AML-193 (cell line): ENCODE measurements at regions not wholly inside any gene's neighbourhood (a gene's known extent, or its start where the extent isn't known, plus 50 kb on each side); places are given as distances from the start of the nearest gene placed in this dataset.

Source experiments
- DNase-seq, 2 experiments: peaks; one replicate each; lab custom pipeline; 2025; lab: John Stamatoyannopoulos, UW

DNA sequence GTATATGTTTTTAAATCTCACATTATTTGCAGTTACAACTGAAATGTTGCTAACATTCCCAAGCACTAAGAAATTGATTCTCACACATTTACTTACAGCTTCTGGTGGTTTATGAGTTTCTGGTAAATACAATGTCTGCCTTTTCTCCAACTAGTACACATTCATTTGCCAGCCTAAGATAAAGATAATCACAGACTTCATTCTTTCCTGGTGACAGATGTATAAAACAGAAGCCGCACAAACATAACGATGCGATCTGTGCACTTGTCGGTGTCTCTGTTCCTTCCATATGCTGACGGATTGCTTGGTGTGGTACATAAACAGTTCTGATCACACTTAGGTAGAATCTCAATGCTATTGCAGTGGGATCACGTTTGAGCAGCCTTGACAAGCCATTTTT, 100.4 kb upstream of the DDX18 start:
- DNase-seq, result no peak

DNA sequence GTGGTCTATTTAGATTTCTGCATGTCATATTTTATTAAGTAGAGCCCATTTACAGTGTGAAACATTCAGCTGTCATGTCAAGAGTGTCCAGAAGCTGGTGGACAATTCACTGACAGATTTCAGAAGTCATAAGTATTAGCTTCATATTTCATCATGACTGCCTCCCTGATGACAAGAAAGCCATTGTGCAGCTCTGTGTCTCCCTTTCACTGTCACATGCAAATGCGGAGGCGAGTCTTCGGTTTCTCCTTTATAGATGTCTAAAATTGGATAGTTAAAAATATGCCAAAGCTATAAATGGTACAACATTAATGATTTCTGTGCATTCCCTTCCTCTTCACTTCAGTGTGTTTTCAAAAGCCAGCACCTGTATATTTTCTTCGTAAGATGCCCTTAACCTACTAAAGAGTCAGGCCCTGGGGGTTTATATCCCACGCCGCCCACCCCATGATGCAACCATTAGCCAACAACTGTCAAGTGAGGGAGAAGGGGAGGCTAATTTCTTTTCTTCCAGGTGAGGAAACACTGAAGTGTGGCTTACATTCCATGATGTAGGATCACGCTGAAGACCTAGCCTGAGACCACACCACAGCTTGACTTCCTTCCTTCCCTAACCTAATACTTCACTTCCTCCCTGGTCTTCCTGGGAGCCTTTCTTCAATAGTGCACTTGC, 99.6 kb upstream of the DDX18 start:
- DNase-seq, result no peak

DNA sequence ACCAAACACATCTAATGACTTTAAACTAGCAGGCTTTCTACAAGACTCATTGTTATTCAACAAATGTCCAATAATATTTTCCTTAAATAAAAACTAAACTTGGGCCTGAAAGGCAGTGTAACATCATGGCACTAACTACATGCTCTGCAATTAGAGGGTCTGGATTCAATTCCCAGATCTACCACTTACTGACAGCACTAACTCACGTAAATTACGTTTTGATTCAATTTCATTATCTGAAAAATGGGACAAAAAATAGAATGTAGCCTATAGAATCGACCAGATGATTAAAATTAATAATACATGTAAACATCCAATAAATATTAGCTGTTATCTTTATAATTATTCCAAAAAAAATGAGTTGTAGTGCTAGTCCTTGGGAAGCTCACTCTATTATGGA, 98.0 kb upstream of the DDX18 start:
- DNase-seq, result no peak

DNA sequence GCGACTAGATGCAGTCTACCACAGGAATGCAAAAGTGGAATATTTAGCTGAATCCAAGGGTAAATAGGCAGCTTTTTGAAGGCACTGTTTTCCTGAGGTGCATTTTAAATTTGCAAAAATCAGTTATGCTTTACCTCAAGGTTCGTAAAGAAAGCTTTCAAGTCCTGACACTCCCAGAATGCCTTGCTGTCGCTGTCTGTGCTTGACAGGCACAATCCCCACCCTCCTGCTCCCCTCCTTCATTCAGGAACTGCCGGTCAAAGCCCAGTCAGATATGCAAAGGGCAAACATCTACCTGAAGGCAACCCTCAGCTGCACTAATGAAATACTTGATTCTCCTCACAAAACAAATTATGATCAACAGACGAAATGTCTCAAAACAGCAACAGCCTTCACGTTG, 97.4 kb upstream of the DDX18 start:
- no peak for DNase-seq

DNA sequence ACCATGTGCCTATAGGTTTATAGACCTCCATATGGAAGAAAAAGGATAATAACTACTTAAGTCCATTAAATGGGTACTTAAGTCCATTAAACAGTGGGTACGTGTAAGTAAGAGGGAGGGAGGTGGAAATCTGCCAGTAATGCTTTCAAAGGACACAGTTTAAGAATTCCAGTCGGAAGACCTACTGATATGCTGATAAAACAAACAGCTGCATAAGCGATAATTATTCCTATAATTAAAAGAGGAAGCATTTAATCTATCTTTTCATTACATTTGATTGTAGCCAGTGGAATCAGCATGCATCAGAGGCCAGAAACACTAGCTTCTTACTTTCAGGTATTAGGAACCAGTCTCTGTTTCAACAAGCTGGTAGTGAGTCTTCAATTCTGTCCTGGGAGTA, 96.4 kb upstream of the DDX18 start:
- DNase-seq, result no peak

DNA sequence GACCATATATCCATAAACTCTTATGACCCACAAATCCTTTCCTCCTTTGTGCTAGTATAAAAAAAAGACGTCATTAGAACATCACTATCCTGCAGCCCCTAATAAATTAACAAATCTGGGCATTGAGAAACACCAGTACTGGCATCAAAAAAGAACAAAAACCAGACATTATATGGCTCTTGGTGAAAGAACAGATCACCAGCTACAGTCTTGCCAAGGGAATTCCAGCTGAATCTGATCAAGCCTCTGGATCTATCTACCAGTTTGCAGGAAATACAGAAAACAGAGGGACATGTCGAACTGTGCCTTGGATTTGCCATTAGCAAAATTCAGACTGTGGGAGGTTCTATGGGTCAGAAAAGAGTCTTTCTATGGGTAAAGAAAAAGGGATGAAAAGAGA, 93.7 kb upstream of the DDX18 start:
- no peak for DNase-seq

DNA sequence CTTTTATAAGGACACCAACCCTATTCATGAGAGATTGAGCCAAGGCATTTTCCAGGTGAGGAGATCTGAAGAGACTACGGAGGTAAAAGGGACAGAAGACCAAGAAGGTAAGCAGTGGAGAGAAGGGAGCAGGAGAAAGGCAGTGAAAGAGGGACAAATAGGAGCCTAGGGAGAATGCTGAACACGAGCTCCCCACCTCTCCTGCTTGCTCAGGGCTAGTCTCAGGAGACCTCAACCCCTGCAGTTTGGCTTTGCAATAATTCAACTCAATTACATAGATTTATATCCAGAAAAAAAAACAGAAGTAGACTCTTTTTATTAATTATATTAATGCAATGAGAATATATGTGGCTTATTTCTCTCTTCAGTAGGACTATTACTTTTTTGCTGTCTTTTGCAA, 91.0 kb upstream of the DDX18 start:
- DNase-seq, result no peak

DNA sequence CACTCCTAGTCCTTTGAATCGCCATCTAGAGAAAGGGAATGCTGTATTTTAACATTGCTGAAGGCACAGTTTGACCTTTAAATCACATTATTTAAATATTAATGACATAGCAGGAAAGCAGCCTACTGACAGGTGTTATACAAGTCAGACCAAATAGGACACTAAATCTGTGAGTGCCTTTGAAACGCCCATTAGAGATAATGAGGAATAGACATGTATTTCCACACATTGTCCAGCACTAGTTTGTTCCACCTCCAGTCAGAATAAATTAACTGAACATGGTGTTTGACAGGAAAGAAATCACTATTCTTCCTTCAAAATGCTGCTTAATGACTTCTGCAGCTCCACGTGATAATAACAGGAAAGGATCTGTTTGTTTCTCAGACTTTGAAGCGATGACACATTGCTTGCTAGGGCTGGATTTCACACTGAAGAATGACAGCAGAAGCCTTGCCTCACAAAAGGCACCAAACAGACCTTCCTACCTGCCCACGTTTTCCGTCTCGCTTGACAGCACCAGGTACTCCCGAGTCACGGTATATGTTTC, 90.5 kb upstream of the DDX18 start:
- DNase-seq, result no peak

DNA sequence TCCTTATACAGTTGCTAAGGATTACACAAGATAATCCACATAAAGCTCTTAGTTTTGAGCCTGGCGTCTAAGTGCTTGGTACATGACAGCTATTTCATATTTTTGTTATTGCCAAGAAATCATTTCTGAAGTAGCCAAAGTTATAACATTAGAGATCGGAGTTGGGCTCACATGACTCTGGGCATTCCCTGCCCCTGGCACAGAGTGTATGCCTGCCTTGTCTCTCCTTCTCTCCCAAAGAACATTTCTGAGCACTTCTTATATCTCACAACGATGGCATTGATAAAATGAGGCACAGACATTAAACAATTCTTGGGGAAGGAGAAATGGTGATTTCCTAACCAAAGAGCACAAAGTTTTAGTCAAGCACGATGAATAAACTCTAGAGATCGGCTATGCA, 87.7 kb upstream of the DDX18 start:
- DNase-seq, result no peak

DNA sequence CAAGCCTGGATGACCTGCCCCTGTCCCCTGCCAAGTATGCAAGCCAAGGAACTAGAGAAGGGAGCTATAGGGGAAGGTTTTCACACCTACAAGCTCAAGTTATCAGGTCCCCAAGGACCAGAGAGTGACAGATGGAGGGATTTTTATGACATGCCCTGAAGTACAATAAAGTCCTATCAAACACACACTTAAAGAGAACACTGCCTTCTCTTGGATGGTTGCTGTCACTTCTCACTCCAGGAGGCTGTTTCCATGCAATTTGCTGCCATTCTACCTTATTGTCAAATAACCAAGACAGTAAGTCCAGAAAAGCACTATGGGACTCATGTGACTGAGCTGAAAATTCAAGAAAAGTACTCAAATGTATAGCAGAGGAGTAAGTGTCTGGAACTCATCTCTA, 76.6 kb upstream of the DDX18 start:
- DNase-seq, result no peak

DNA sequence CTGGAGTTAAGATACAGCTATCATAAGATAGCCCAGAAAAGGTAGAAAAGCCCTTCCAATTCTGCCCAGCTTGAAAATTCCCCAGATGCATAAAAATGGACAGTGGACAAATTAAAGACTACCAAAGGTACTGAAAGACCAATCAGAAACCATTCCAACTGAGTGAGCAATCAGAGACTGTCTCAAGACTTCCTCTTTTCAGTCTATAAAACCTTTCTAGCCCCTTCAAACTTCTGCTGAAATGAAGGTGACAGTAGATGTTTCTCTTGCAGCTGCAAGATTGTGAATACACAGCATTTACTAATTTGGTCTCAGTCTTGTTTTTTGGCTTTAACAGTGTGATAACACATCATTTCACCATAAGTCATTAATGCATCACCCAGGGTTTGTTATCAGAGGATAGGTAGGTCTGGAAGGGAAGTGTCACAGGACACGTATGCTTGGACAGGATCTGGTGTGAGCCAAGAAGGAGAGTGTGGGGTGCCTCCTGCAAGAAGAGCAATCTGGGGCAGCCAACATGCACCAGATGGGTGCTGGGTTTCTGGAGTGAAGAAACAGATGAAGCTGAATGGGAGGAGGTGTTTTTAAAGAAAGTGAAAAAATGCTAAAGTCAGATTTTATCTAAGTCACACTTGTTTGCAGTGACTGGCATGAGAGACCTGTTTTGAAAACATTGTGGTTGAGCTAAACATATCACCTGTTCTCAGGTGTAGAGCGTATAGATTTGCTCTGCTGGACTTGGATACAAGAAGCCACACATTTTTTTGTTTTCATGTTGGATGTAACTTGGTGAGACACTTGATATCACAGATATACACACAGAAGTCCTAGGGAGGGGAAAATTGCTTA, 75.3 kb upstream of the DDX18 start:
- DNase-seq, result no peak

DNA sequence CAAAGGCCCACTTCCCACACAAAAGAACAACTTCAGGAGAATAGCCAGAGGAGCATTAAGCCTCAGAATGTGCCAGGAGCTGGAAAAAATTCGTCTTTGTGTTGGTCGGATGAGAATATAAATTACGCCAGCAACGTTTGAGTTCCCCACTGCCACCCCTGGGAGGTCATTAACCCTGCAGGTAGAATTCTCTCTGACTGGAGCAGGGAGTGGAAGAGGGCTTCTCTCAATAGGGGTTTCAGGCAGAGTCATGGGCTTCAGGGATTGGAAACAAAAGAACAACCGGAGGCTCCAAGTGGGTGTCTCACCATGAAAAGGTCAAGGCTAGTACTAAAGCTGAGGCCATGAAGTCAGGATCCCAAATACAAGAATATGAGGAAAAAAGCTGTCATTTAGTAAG, 69.0 kb upstream of the DDX18 start:
- DNase-seq, result no peak

DNA sequence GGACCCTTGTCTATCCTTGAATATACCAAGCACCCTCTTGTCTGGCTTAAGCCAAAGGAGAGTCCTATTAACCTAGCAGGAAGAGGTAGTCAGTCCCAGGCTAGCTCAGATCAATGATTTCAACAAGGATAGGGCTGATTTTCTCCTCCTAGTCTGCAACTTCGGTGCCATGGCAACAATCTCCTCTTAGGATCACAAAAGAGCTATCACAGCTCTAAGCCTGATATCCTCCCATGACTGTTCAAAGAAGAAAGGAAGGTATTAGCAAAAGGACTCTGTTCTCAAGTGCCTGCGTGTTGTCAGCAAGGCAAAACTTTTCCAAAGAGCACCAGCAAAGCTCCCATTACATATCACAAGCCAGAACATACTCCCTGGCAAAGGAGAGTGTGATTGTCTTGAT, 58.7 kb upstream of the DDX18 start:
- no peak for DNase-seq

DNA sequence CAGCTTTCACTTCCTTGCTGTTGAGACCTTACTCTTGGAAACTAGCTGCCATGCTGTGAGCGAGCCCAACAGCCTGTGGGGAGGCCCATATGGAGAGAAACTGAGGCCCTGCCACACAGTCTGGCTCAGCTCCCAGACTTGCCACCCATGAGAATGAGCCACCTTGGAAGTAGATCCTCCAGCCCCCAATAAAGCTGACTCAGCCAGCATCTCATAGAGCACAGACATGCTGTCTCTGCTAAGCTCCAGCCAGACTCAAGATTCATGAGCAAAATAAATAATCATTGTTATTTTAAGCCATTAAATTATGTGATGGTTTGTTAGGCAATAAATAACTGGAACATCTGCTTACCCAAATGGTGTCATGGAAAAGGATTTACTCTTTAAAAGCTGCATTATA, 53.6 kb upstream of the DDX18 start:
- DNase-seq, result no peak

DNA sequence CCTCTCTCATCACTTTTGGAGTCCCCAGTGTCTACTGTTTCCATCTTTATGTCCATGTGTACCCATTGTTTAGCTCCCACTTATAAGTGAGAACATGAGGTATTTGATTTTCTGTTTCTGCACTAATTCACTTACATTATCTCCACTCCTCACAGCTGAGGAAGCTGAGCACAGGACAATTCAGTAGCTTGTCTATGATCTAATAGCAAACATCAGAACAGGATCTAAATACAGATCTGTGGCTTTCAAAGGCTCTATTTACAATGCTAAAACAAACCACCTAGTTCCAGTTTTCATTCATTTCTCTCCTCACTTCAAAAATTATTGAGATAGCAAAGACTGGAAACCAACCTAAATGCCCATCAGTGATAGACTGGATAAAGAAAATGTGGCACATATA, 52.0 kb upstream of the DDX18 start:
- DNase-seq, result no peak

DNA sequence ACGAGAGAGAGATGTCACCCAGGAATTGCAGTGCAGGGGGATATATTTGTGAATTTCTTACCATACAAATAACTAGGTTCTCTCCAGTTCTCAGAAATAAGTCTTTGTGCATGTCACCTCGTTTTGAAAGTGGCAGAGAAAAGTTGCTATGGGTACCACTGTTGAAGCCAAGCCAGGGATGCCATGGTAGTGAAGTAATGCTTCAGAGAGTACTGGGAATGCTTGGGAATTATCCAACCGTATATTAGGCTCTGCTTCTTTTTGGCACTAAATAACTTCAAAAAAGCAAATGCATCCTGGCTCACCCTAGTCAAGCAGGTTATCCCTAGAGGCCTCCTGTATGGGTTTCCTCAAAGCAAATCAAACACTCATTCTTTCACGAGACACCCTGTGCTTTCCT, 50.7 kb upstream of the DDX18 start:
- no peak for DNase-seq
